DOHH2 (cell line): ENCODE measurements at regions not wholly inside any gene's neighbourhood (a gene's known extent, or its start where the extent isn't known, plus 50 kb on each side); places are given as distances from the start of the nearest gene placed in this dataset.

Experiments used
- H3F3A ChIP-seq: fragments of 200-600 bp; sonication (generic), shearing (Covaris generic); 2 replicates; pipeline ENCODE4 v1.6.0; 2016; ENCODE audit warnings: antibody characterized with exemption, mild to moderate bottlenecking; ENCODE audit not compliant: control insufficient read depth, insufficient read depth
- H3K27ac ChIP-seq: fragments of 200-600 bp; sonication (generic); 2 replicates; pipeline ENCODE4 v1.5.1; 2014; ENCODE audit warnings: low read depth, mild to moderate bottlenecking, low read length, moderate library complexity
- H3K27me3 ChIP-seq: fragments of 200-600 bp; sonication (generic); 2 replicates; pipeline ENCODE4 v1.6.1; 2014; ENCODE audit warnings: mild to moderate bottlenecking, low read length, mixed read lengths; ENCODE audit not compliant: control insufficient read depth
- H3K36me3 ChIP-seq: fragments of 200-600 bp; sonication (generic); 2 replicates; pipeline ENCODE4 v1.6.1; 2014; ENCODE audit warnings: mild to moderate bottlenecking, low read length, moderate library complexity, mixed read lengths; ENCODE audit not compliant: control insufficient read depth
- H3K4me1 ChIP-seq: fragments of 200-600 bp; sonication (generic); 2 replicates; pipeline ENCODE4 v1.6.1; 2014; ENCODE audit warnings: mild to moderate bottlenecking, low read length, mixed read lengths; ENCODE audit not compliant: control insufficient read depth
- H3K4me2 ChIP-seq: fragments of 200-600 bp; sonication (generic); 2 replicates; pipeline ENCODE4 v1.6.0; 2014; ENCODE audit warnings: mild to moderate bottlenecking, low read length, moderate library complexity
- H3K4me3 ChIP-seq: fragments of 200-600 bp; sonication (generic); 2 replicates; pipeline ENCODE4 v1.5.1; 2014; ENCODE audit warnings: mild to moderate bottlenecking, low read length, mixed read lengths
- H3K79me2 ChIP-seq: fragments of 200-600 bp; sonication (generic); 2 replicates; pipeline ENCODE4 v1.6.1; 2014; ENCODE audit warnings: mild to moderate bottlenecking, low read length, mixed read lengths; ENCODE audit not compliant: control insufficient read depth
- H3K9me2 ChIP-seq: fragments of 200-600 bp; sonication (generic); replicated peaks from 2 replicates; pipeline ENCODE4 v1.6.1; 2014; ENCODE audit warnings: mild to moderate bottlenecking, low read length, mixed read lengths; ENCODE audit not compliant: control insufficient read depth
- H3K9me3 ChIP-seq: fragments of 200-600 bp; sonication (generic); 2 replicates; pipeline ENCODE4 v1.6.1; 2014; ENCODE audit warnings: antibody characterized with exemption, low read length, mixed read lengths; ENCODE audit not compliant: control insufficient read depth, insufficient read depth
- H4K20me1 ChIP-seq: fragments of 200-600 bp; sonication (generic); 2 replicates; pipeline ENCODE4 v1.6.0; 2014; ENCODE audit warnings: low read depth, mild to moderate bottlenecking, antibody characterized with exemption, low read length, moderate library complexity; ENCODE audit not compliant: control insufficient read depth, insufficient read depth
- CTCF ChIP-seq: fragments of 200-600 bp; sonication (generic); IDR thresholded peaks from one replicate; pipeline ENCODE4 v1.5.1; 2014; ENCODE audit warnings: antibody characterized with exemption, mild to moderate bottlenecking, low read depth, low read length; ENCODE audit not compliant: poor library complexity, severe bottlenecking
- EZH2phosphoT487 ChIP-seq: fragments of 200-600 bp; sonication (generic); IDR thresholded peaks from 2 replicates; pipeline ENCODE4 v1.6.1; 2017; ENCODE audit warnings: borderline replicate concordance, mild to moderate bottlenecking, antibody characterized with exemption, low read length, moderate library complexity, mixed read lengths

DNA sequence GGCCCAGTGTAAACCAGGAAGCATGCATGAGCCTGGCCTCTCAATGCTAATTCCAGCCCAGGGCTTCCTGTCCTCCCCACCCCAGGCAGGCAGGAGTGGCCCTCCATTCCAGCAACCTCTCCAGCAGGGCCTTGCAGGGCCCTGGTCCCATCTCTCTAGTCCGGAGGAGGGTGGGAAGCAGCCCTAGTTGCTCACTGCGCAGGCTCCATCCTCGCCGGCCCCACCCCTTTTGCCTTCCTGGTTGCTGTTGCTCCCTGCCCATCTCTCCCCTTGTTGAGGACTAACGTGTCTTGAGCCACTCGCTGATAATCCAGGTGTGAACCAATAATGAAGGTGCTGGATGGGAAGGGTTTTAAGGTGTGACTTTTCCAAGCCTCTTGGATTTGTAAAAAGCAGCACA is 161.2 kb upstream of the BCOR start:
- no peaks in the 10 kb centered on the region for H3F3A ChIP-seq
- no peak overlapping the region for H3K4me3 ChIP-seq
- no peak overlapping the region for H3K27ac ChIP-seq
- H3K36me3 ChIP-seq = no peaks in the 10 kb centered on the region
- no peak overlapping the region for H3K4me2 ChIP-seq
- H3K9me2 ChIP-seq = no peaks in the 10 kb centered on the region
- no peaks in the 10 kb centered on the region for H3K9me3 ChIP-seq
- no peaks in the 10 kb centered on the region for H4K20me1 ChIP-seq
- TF ChIP-seq EZH2phosphoT487 = no peak
- no peak for TF ChIP-seq CTCF
- H3K4me1 ChIP-seq = no peaks in the 10 kb centered on the region
- no peaks in the 10 kb centered on the region for H3K79me2 ChIP-seq
- H3K27me3 ChIP-seq = no peaks in the 10 kb centered on the region

DNA sequence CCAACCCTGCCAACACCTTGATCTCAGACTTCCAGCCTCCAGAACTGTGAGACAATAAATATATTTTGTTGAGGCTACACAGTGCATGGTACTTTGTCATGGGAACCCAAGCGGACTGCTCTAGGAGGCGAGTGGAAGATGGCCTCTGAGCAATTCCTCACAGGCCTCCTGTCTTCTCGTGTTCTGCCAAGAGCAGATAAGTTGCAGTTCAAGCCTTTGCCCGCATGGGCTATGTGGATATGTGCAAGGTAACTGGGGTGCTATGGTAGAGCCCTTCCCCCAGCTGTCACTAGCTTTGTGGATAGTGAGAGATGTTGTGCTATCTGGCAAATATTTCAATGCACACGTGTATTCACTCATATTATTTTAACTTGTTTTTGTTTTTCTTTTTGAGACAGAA is 156.0 kb upstream of the BCOR start:
- Histone ChIP-seq H3K36me3 (no peaks in the 10 kb centered on the region), H4K20me1 (no peaks in the 10 kb centered on the region), H3K4me1 (no peaks in the 10 kb centered on the region), H3K4me3 (no peak overlapping the region), H3F3A (no peaks in the 10 kb centered on the region), H3K79me2 (no peaks in the 10 kb centered on the region), H3K9me2 (no peaks in the 10 kb centered on the region), H3K27ac (no peak overlapping the region), H3K27me3 (no peaks in the 10 kb centered on the region), H3K9me3 (no peaks in the 10 kb centered on the region), H3K4me2 (no peak overlapping the region)
- TF ChIP-seq EZH2phosphoT487 (no peak), CTCF (no peak)

- no peaks in the 10 kb centered on the region for H3K79me2 ChIP-seq
- no peaks in the 10 kb centered on the region for H3K27me3 ChIP-seq
- no peaks in the 10 kb centered on the region for H3K9me2 ChIP-seq
Observed at GRCh38 chrX:40249582-40249981, 151.8 kb upstream of the BCOR start.

More at GRCh38 chrX:40249582-40249981, 151.8 kb upstream of the BCOR start:
- Histone ChIP-seq H3K4me3 (no peak overlapping the region), H3K4me2 (no peak overlapping the region), H3F3A (no peaks in the 10 kb centered on the region), H3K9me3 (no peaks in the 10 kb centered on the region), H3K27ac (no peak overlapping the region), H3K36me3 (no peaks in the 10 kb centered on the region), H3K4me1 (no peaks in the 10 kb centered on the region), H4K20me1 (no peaks in the 10 kb centered on the region)
- TF ChIP-seq CTCF (no peak), EZH2phosphoT487 (no peak)
